ENCODE measurements at regions not wholly inside any gene's neighbourhood (a gene's known extent, or its start where the extent isn't known, plus 50 kb on each side); places are given as distances from the start of the nearest gene placed in this dataset.

GRCh38 chr16:5653789-5654188 lies 556.2 kb upstream of the EEF2KMT start:
- DNase-seq (ENCODE audit: low read depth, low spot score) = no peak
- H3K36me3 ChIP-seq (ENCODE audit: control insufficient read depth in 2 of 2, extremely low read depth in 1 of 2, insufficient read depth in 2 of 2, low read length in 2 of 2) = no peaks in the 10 kb centered on the region
- H3K4me1 ChIP-seq (ENCODE audit: control insufficient read depth, extremely low read depth, insufficient read depth, low read length) = no peaks in the 10 kb centered on the region
- H3K79me2 ChIP-seq (ENCODE audit: control insufficient read depth, insufficient read depth, low read length) = no peaks in the 10 kb centered on the region
- H3K27me3 ChIP-seq (ENCODE audit: control insufficient read depth, extremely low read depth, insufficient read depth, low read length) = no peaks in the 10 kb centered on the region
- no peak overlapping the region for H3K9ac ChIP-seq (ENCODE audit: control insufficient read depth, extremely low read depth, insufficient read depth, low read length)
- H3K4me3 ChIP-seq (ENCODE audit: control insufficient read depth in 2 of 3, extremely low read depth in 1 of 3, insufficient read depth in 2 of 3, low read depth in 1 of 3, low read length in 3 of 3) = no peak overlapping the region
- no peak overlapping the region for H3K4me2 ChIP-seq (ENCODE audit: control insufficient read depth, extremely low read depth, insufficient read depth, low read depth, low read length)
- no peak overlapping the region for H2AFZ ChIP-seq (ENCODE audit: control insufficient read depth, low read length)
- H3K27ac ChIP-seq (ENCODE audit: control insufficient read depth, insufficient read depth, low read length) = no peak overlapping the region
- peaks cover 11% of the 10 kb centered on the region for H3K9me3 ChIP-seq (ENCODE audit: control insufficient read depth, low read depth, low read length)
- FAIRE-seq = no peak
- no peaks in the 10 kb centered on the region for H3K9me1 ChIP-seq (ENCODE audit: control insufficient read depth, extremely low read depth, insufficient read depth, low read length)
- TF ChIP-seq, protein P1, sequence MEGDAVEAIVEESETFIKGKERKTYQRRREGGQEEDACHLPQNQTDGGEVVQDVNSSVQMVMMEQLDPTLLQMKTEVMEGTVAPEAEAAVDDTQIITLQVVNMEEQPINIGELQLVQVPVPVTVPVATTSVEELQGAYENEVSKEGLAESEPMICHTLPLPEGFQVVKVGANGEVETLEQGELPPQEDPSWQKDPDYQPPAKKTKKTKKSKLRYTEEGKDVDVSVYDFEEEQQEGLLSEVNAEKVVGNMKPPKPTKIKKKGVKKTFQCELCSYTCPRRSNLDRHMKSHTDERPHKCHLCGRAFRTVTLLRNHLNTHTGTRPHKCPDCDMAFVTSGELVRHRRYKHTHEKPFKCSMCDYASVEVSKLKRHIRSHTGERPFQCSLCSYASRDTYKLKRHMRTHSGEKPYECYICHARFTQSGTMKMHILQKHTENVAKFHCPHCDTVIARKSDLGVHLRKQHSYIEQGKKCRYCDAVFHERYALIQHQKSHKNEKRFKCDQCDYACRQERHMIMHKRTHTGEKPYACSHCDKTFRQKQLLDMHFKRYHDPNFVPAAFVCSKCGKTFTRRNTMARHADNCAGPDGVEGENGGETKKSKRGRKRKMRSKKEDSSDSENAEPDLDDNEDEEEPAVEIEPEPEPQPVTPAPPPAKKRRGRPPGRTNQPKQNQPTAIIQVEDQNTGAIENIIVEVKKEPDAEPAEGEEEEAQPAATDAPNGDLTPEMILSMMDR (optimal IDR thresholded peaks at IDR 0.05 in 1 of 3, IDR thresholded peaks at IDR 0.05 in 1 of 3, conservative IDR thresholded peaks at IDR 0.05 in 1 of 3; ENCODE audit: extremely low read depth in 1 of 3, insufficient read depth in 2 of 3, low read length in 3 of 3) = no peak
- TF ChIP-seq EZH2 (IDR thresholded peaks at IDR 0.05; ENCODE audit: low read length) = no peak
- no peaks in the 10 kb centered on the region for H4K20me1 ChIP-seq (ENCODE audit: control insufficient read depth, extremely low read depth, insufficient read depth, low read length)
- dilution Hi-C loops (cut with MboI; ENCODE audit: extremely low pct_ligation_motif_present, low sequenced_read_pairs) = no loop called here

DNA sequence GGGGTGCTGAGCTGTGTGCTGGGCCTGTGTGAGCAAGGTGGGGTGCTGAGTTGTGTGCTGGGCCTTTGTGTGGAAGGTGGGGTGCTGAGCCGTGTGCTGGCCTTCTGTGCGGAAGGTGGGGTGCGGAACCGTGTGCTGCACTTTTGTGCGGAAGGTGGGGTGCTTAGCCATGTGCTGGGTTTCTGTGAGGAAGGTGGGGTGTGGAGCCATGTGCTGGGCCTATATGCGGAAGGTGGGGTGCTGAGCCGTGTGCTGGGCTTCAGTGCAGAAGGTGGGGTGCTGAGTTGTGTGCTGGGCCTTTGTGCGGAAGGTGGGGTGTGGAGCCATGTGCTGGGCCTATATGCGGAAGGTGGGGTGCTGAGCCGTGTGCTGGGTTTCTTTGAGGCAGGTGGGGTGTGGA lies 555.4 kb upstream of the EEF2KMT start:
- no peaks in the 10 kb centered on the region for H4K20me1 ChIP-seq (ENCODE audit: control insufficient read depth, extremely low read depth, insufficient read depth, low read length)
- no peaks in the 10 kb centered on the region for H3K79me2 ChIP-seq (ENCODE audit: control insufficient read depth, insufficient read depth, low read length)
- H3K9me3 ChIP-seq (ENCODE audit: control insufficient read depth, low read depth, low read length) = peaks cover 14% of the 10 kb centered on the region
- no peaks in the 10 kb centered on the region for H3K36me3 ChIP-seq (ENCODE audit: control insufficient read depth in 2 of 2, extremely low read depth in 1 of 2, insufficient read depth in 2 of 2, low read length in 2 of 2)
- no peaks in the 10 kb centered on the region for H3K27me3 ChIP-seq (ENCODE audit: control insufficient read depth, extremely low read depth, insufficient read depth, low read length)
- no peak for TF ChIP-seq EZH2 (IDR thresholded peaks at IDR 0.05; ENCODE audit: low read length)
- TF ChIP-seq, protein P1 (optimal IDR thresholded peaks at IDR 0.05 in 1 of 3, IDR thresholded peaks at IDR 0.05 in 1 of 3, conservative IDR thresholded peaks at IDR 0.05 in 1 of 3; ENCODE audit: extremely low read depth in 1 of 3, insufficient read depth in 2 of 3, low read length in 3 of 3) = no peak
- H3K9ac ChIP-seq (ENCODE audit: control insufficient read depth, extremely low read depth, insufficient read depth, low read length) = no peak overlapping the region
- no peak for DNase-seq (ENCODE audit: low read depth, low spot score)
- no peaks in the 10 kb centered on the region for H3K9me1 ChIP-seq (ENCODE audit: control insufficient read depth, extremely low read depth, insufficient read depth, low read length)
- dilution Hi-C loops (cut with MboI; ENCODE audit: extremely low pct_ligation_motif_present, low sequenced_read_pairs) = no loop called here
- no peak overlapping the region for H2AFZ ChIP-seq (ENCODE audit: control insufficient read depth, low read length)
- no peak overlapping the region for H3K27ac ChIP-seq (ENCODE audit: control insufficient read depth, insufficient read depth, low read length)
- no peak for FAIRE-seq
- H3K4me1 ChIP-seq (ENCODE audit: control insufficient read depth, extremely low read depth, insufficient read depth, low read length) = no peaks in the 10 kb centered on the region
- H3K4me2 ChIP-seq (ENCODE audit: control insufficient read depth, extremely low read depth, insufficient read depth, low read depth, low read length) = no peak overlapping the region
- no peak overlapping the region for H3K4me3 ChIP-seq (ENCODE audit: control insufficient read depth in 2 of 3, extremely low read depth in 1 of 3, insufficient read depth in 2 of 3, low read depth in 1 of 3, low read length in 3 of 3)

Data from keratinocyte (primary cell).